WTC11 (cell line): ENCODE measurements at regions not wholly inside any gene's neighbourhood (a gene's known extent, or its start where the extent isn't known, plus 50 kb on each side); places are given as distances from the start of the nearest gene placed in this dataset.

ENCODE experiments used
- ATAC-seq: fragments of 200-7000 bp; cut with Tn5 transposase; 2 replicates; pipeline ENCODE4 v1.10.0; 2021; ENCODE audit warnings: mild to moderate bottlenecking, moderate library complexity
- CTCF ChIA-PET: fragments of 300-600 bp; sonication (Branson Sonifier 250); formaldehyde crosslinking; loops from one replicate; lab custom pipeline; 2021; ENCODE audit warnings: antibody characterized with exemption; lab: Charles Lee
- POLR2A ChIA-PET: fragments of 350-600 bp; sonication (Branson Sonifier 250); formaldehyde crosslinking; loops from one replicate; lab custom pipeline; 2021; ENCODE audit warnings: antibody characterized with exemption; lab: Charles Lee
- DNase-seq: peaks from one replicate; pipeline ENCODE4 v3.0.0; 2021; ENCODE audit warnings: low spot score
- H3K27ac Mint-ChIP-seq: 2 replicates; pipeline ENCODE4 v1.8.0; 2021; ENCODE audit warnings: mixed read lengths
- H3K27me3 Mint-ChIP-seq: 2 replicates; pipeline ENCODE4 v1.8.0; 2021; ENCODE audit warnings: low read depth, mild to moderate bottlenecking, moderate library complexity, mixed read lengths
- H3K36me3 Mint-ChIP-seq: 2 replicates; pipeline ENCODE4 v1.8.0; 2021; ENCODE audit warnings: mixed read lengths
- H3K4me1 Mint-ChIP-seq: 2 replicates; pipeline ENCODE4 v1.8.0; 2022; ENCODE audit warnings: mixed read lengths
- H3K4me3 Mint-ChIP-seq: 2 replicates; pipeline ENCODE4 v1.8.0; 2021; ENCODE audit warnings: mild to moderate bottlenecking, moderate library complexity, mixed read lengths
- H3K9me3 Mint-ChIP-seq: 2 replicates; pipeline ENCODE4 v1.8.0; 2021; ENCODE audit warnings: mixed read lengths
- ATF2 ChIP-seq: sonication (generic); formaldehyde crosslinking; IDR thresholded peaks from 2 replicates; pipeline ENCODE4 v1.8.1; 2022; ENCODE audit warnings: low read depth, missing genetic modification reagents, borderline replicate concordance
- ATF3 ChIP-seq: sonication (generic); formaldehyde crosslinking; conservative IDR thresholded peaks from 2 replicates; pipeline ENCODE4 v1.8.1; 2022; ENCODE audit warnings: mild to moderate bottlenecking, missing genetic modification reagents
- ATF6 ChIP-seq: sonication (generic); formaldehyde crosslinking; IDR thresholded peaks from 2 replicates; pipeline ENCODE4 v1.8.1; 2023; ENCODE audit warnings: mild to moderate bottlenecking, missing genetic modification reagents
- CBFB ChIP-seq: sonication (generic); formaldehyde crosslinking; IDR thresholded peaks from 2 replicates; pipeline ENCODE4 v1.8.1; 2022; ENCODE audit warnings: mild to moderate bottlenecking, low read depth, missing genetic modification reagents
- CDX4 ChIP-seq: fragments of 250-450 bp; sonication (Bioruptor Pico); IDR thresholded peaks from 2 replicates; pipeline ENCODE4 v1.9.0; 2021; ENCODE audit warnings: moderate library complexity, mild to moderate bottlenecking, inconsistent platforms, borderline replicate concordance
- CREM ChIP-seq: sonication (generic); formaldehyde crosslinking; IDR thresholded peaks from 2 replicates; pipeline ENCODE4 v1.8.1; 2022; ENCODE audit warnings: mild to moderate bottlenecking, missing genetic modification reagents, moderate library complexity
- E2F1 ChIP-seq: sonication (generic); formaldehyde crosslinking; IDR thresholded peaks from 2 replicates; pipeline ENCODE4 v1.8.0; 2022; ENCODE audit warnings: mild to moderate bottlenecking, missing genetic modification reagents
- EMX1 ChIP-seq: fragments of 250-450 bp; sonication (Bioruptor Pico); IDR thresholded peaks from 2 replicates; pipeline ENCODE4 v1.8.0; 2021; ENCODE audit warnings: mild to moderate bottlenecking
- FOXP4 ChIP-seq: sonication (generic); formaldehyde crosslinking; IDR thresholded peaks from 2 replicates; pipeline ENCODE4 v1.8.0; 2022; ENCODE audit warnings: mild to moderate bottlenecking, missing genetic modification reagents
- GRHL2 ChIP-seq: fragments of 250-450 bp; sonication (Bioruptor Pico); IDR thresholded peaks from 2 replicates; pipeline ENCODE4 v1.8.0; 2022; ENCODE audit warnings: mild to moderate bottlenecking, moderate library complexity; ENCODE audit not compliant: insufficient replicate concordance, severe bottlenecking
- GTF2I ChIP-seq: fragments of 250-450 bp; sonication (Bioruptor Pico); conservative IDR thresholded peaks from 2 replicates; pipeline ENCODE4 v1.4.0; 2021; ENCODE audit warnings: mild to moderate bottlenecking
- IRF1 ChIP-seq: sonication (generic); formaldehyde crosslinking; IDR thresholded peaks from 2 replicates; pipeline ENCODE4 v1.8.0; 2023; ENCODE audit warnings: missing genetic modification reagents
- MLX ChIP-seq: sonication (generic); formaldehyde crosslinking; IDR thresholded peaks from 2 replicates; pipeline ENCODE4 v1.8.1; 2023; ENCODE audit warnings: mild to moderate bottlenecking, missing genetic modification reagents, moderate library complexity
- MXD4 ChIP-seq: fragments of 250-450 bp; sonication (Bioruptor Pico); IDR thresholded peaks from 2 replicates; pipeline ENCODE4 v1.8.0; 2021; ENCODE audit warnings: mild to moderate bottlenecking, moderate library complexity, borderline replicate concordance
- OVOL2 ChIP-seq: fragments of 250-450 bp; sonication (Bioruptor Pico); IDR thresholded peaks from 2 replicates; pipeline ENCODE4 v1.9.0; 2021; ENCODE audit warnings: mild to moderate bottlenecking, borderline replicate concordance
- PREB ChIP-seq: sonication (generic); formaldehyde crosslinking; IDR thresholded peaks from 2 replicates; pipeline ENCODE4 v1.8.1; 2022; ENCODE audit warnings: mild to moderate bottlenecking, missing genetic modification reagents, moderate library complexity, borderline replicate concordance
- PRRX2 ChIP-seq: fragments of 250-450 bp; sonication (Bioruptor Pico); IDR thresholded peaks from 2 replicates; pipeline ENCODE4 v1.8.0; 2021; ENCODE audit warnings: mild to moderate bottlenecking
- RORB ChIP-seq: fragments of 250-450 bp; sonication (Bioruptor Pico); IDR thresholded peaks from 2 replicates; pipeline ENCODE4 v1.9.0; 2021; ENCODE audit warnings: mild to moderate bottlenecking
- SMAD3 ChIP-seq: sonication (generic); formaldehyde crosslinking; IDR thresholded peaks from 2 replicates; pipeline ENCODE4 v1.8.0; 2022; ENCODE audit warnings: missing genetic modification reagents, mild to moderate bottlenecking, borderline replicate concordance
- TEAD1 ChIP-seq: sonication (generic); formaldehyde crosslinking; IDR thresholded peaks from 2 replicates; pipeline ENCODE4 v1.8.0; 2022; ENCODE audit warnings: mild to moderate bottlenecking, missing genetic modification reagents
- TP53 ChIP-seq: sonication (generic); formaldehyde crosslinking; IDR thresholded peaks from 2 replicates; pipeline ENCODE4 v1.8.1; 2023; ENCODE audit warnings: mild to moderate bottlenecking, missing genetic modification reagents
- ZNF219 ChIP-seq: sonication (generic); formaldehyde crosslinking; IDR thresholded peaks from 2 replicates; pipeline ENCODE4 v1.8.0; 2023; ENCODE audit warnings: missing genetic modification reagents, mild to moderate bottlenecking, borderline replicate concordance
- ZNF263 ChIP-seq: sonication (generic); formaldehyde crosslinking; IDR thresholded peaks from 2 replicates; pipeline ENCODE4 v1.8.1; 2022; ENCODE audit warnings: low read depth, mild to moderate bottlenecking, moderate library complexity, missing genetic modification reagents
- ZNF512 ChIP-seq: sonication (generic); formaldehyde crosslinking; IDR thresholded peaks from 2 replicates; pipeline ENCODE4 v1.8.1; 2022; ENCODE audit warnings: missing genetic modification reagents, borderline replicate concordance

GRCh38 chr5:107155707-107156106 lies 515.0 kb downstream of the EFNA5 start:
- no peak overlapping the region for H3K4me3 Mint-ChIP-seq
- ChIA-PET CTCF (no interaction called here), POLR2A (no interaction called here)
- no peak for DNase-seq
- H3K9me3 Mint-ChIP-seq: peaks cover 5% of the 10 kb centered on the region
- ATAC-seq: no peak
- TF ChIP-seq CREM (CRISPR knock-in tag) (no peak), TP53 (CRISPR knock-in tag) (no peak), FOXP4 (CRISPR knock-in tag) (no peak), IRF1 (no peak), MLX (CRISPR knock-in tag) (no peak), ZNF512 (CRISPR knock-in tag) (no peak), OVOL2 (no peak), ZNF219 (no peak), EMX1 (CRISPR knock-in tag) (no peak), E2F1 (CRISPR knock-in tag) (no peak), ATF3 (CRISPR knock-in tag) (no peak), CDX4 (CRISPR knock-in tag) (no peak), ZNF263 (CRISPR knock-in tag) (no peak), TEAD1 (no peak), PRRX2 (CRISPR knock-in tag) (no peak), ATF2 (no peak), GRHL2 (CRISPR knock-in tag) (no peak), MXD4 (CRISPR knock-in tag) (no peak)
- H3K27ac Mint-ChIP-seq: no peak overlapping the region
- no peaks in the 10 kb centered on the region for H3K4me1 Mint-ChIP-seq
- no peaks in the 10 kb centered on the region for H3K36me3 Mint-ChIP-seq
- no peaks in the 10 kb centered on the region; the same call in 1 of the 2 replicates for H3K27me3 Mint-ChIP-seq

GRCh38 chr5:107154593-107154992 lies 516.1 kb downstream of the EFNA5 start:
- Mint-ChIP-seq H3K36me3 (no peaks in the 10 kb centered on the region), H3K4me1 (no peaks in the 10 kb centered on the region), H3K27ac (no peak overlapping the region), H3K9me3 (no peaks in the 10 kb centered on the region), H3K27me3 (no peaks in the 10 kb centered on the region), H3K4me3 (no peak overlapping the region)
- POLR2A ChIA-PET: no interaction called here
- DNase-seq (no peak), ATAC-seq (no peak)
- CTCF ChIA-PET: no interaction called here
- no peak for TF ChIP-seq RORB
- TF ChIP-seq CBFB (CRISPR knock-in tag): no peak
- no peak for TF ChIP-seq SMAD3 (CRISPR knock-in tag)
- TF ChIP-seq EMX1 (CRISPR knock-in tag): no peak
- TF ChIP-seq ATF6 (CRISPR knock-in tag): no peak
- no peak for TF ChIP-seq PREB (CRISPR knock-in tag)
- no peak for TF ChIP-seq GTF2I (CRISPR knock-in tag)
